SU-DHL-6 (cell line): ENCODE measurements at regions not wholly inside any gene's neighbourhood (a gene's known extent, or its start where the extent isn't known, plus 50 kb on each side); places are given as distances from the start of the nearest gene placed in this dataset.

Experiments used
- H2AFZ ChIP-seq: fragments of 200-600 bp; sonication (generic); 2 replicates; pipeline ENCODE4 v1.6.1; 2014; ENCODE audit warnings: low read depth, mild to moderate bottlenecking, moderate library complexity, mixed read lengths, antibody characterized with exemption, low read length; ENCODE audit not compliant: severe bottlenecking
- H3F3A ChIP-seq: fragments of 200-600 bp; shearing (Covaris generic); 2 replicates; pipeline ENCODE4 v1.6.0; 2016; ENCODE audit warnings: antibody characterized with exemption, mild to moderate bottlenecking; ENCODE audit not compliant: insufficient read depth
- H3K27ac ChIP-seq: fragments of 200-600 bp; sonication (generic); 2 replicates; pipeline ENCODE4 v1.5.1; 2016; ENCODE audit warnings: low read depth, mild to moderate bottlenecking, low read length, moderate library complexity, mixed read lengths
- H3K27me3 ChIP-seq: fragments of 200-600 bp; sonication (generic), shearing (Covaris generic); 2 replicates; pipeline ENCODE4 v1.6.0; 2014; ENCODE audit warnings: mild to moderate bottlenecking, low read length
- H3K36me3 ChIP-seq: fragments of 200-600 bp; sonication (generic); 2 replicates; pipeline ENCODE4 v1.6.1; 2014; ENCODE audit warnings: mild to moderate bottlenecking, low read length, mixed read lengths
- H3K4me2 ChIP-seq: fragments of 300-600, 200-600 bp; shearing (Covaris generic), sonication (generic); 2 replicates; pipeline ENCODE4 v1.6.0; 2014; ENCODE audit warnings: low read length, low read depth, mild to moderate bottlenecking; ENCODE audit not compliant: poor library complexity, severe bottlenecking
- H3K4me3 ChIP-seq: fragments of 200-600 bp; sonication (generic); 2 replicates; pipeline ENCODE4 v1.5.1; 2014; ENCODE audit warnings: antibody characterized with exemption, low read length, mild to moderate bottlenecking, mixed read lengths; ENCODE audit not compliant: insufficient read depth, poor library complexity, severe bottlenecking
- H3K79me2 ChIP-seq: fragments of 200-600 bp; sonication (generic); 2 replicates; pipeline ENCODE4 v1.6.1; 2014; ENCODE audit warnings: mild to moderate bottlenecking, low read length, moderate library complexity; ENCODE audit not compliant: insufficient read depth
- H3K9ac ChIP-seq: fragments of 200-600 bp; sonication (generic); 2 replicates; pipeline ENCODE4 v1.7.0; 2014; ENCODE audit warnings: mild to moderate bottlenecking, low read length
- H3K9me2 ChIP-seq: fragments of 200-600 bp; sonication (generic); replicated peaks from 2 replicates; pipeline ENCODE4 v1.6.1; 2014; ENCODE audit warnings: low read length; ENCODE audit not compliant: insufficient read depth
- H3K9me3 ChIP-seq: fragments of 200-600 bp; sonication (generic); 2 replicates; pipeline ENCODE4 v1.6.1; 2014; ENCODE audit warnings: low read length, mixed read lengths; ENCODE audit not compliant: insufficient read depth
- H4K20me1 ChIP-seq: fragments of 200-600 bp; sonication (generic); 2 replicates; pipeline ENCODE4 v1.6.1; 2014; ENCODE audit warnings: low read depth, mild to moderate bottlenecking, antibody characterized with exemption, low read length, moderate library complexity, mixed read lengths
- CTCF ChIP-seq: fragments of 200-600 bp; sonication (generic); IDR thresholded peaks from one replicate; pipeline ENCODE4 v1.5.1; 2017; ENCODE audit warnings: antibody characterized with exemption, mild to moderate bottlenecking, low read length, moderate library complexity; ENCODE audit not compliant: insufficient read depth, poor library complexity, severe bottlenecking
- EZH2phosphoT487 ChIP-seq: fragments of 200-600 bp; sonication (generic), shearing (Covaris generic); conservative IDR thresholded peaks from 2 replicates; pipeline ENCODE4 v1.6.1; 2018; ENCODE audit warnings: mild to moderate bottlenecking, antibody characterized with exemption, low read length, moderate library complexity, mixed read lengths

GRCh38 chr4:127347936-127348335 lies 284.8 kb upstream of the INTU start:
- Histone ChIP-seq H4K20me1 (no peaks in the 10 kb centered on the region), H3K9me2 (no peaks in the 10 kb centered on the region), H3K4me3 (no peak overlapping the region), H3F3A (no peaks in the 10 kb centered on the region), H3K9ac (no peak overlapping the region), H3K4me2 (no peak overlapping the region), H3K36me3 (no peaks in the 10 kb centered on the region), H3K27me3 (no peaks in the 10 kb centered on the region), H3K27ac (no peak overlapping the region), H2AFZ (no peak overlapping the region), H3K79me2 (no peaks in the 10 kb centered on the region), H3K9me3 (no peaks in the 10 kb centered on the region)
- no peak for TF ChIP-seq EZH2phosphoT487
- TF ChIP-seq CTCF = no peak

GRCh38 chr4:127352220-127353113 lies 280.3 kb upstream of the INTU start:
- Histone ChIP-seq H3K9me3 (no peaks in the 10 kb centered on the region), H3K27me3 (no peaks in the 10 kb centered on the region), H3K27ac (no peak overlapping the region), H3K79me2 (no peaks in the 10 kb centered on the region), H3K36me3 (no peaks in the 10 kb centered on the region), H3K9me2 (no peaks in the 10 kb centered on the region), H3F3A (no peaks in the 10 kb centered on the region), H4K20me1 (no peaks in the 10 kb centered on the region), H3K4me3 (no peak overlapping the region), H3K9ac (no peak overlapping the region), H2AFZ (no peak overlapping the region), H3K4me2 (no peak overlapping the region)
- TF ChIP-seq EZH2phosphoT487 (no peak), CTCF (no peak)

- H3K4me3 ChIP-seq = no peak overlapping the region
- H3K36me3 ChIP-seq = no peaks in the 10 kb centered on the region
- no peak overlapping the region for H2AFZ ChIP-seq
- H3K9me3 ChIP-seq = no peaks in the 10 kb centered on the region
- no peak overlapping the region for H3K9ac ChIP-seq
- TF ChIP-seq CTCF (no peak), EZH2phosphoT487 (no peak)
- H3F3A ChIP-seq = no peaks in the 10 kb centered on the region
- H3K9me2 ChIP-seq = no peaks in the 10 kb centered on the region
- no peak overlapping the region for H3K4me2 ChIP-seq
- H3K79me2 ChIP-seq = no peaks in the 10 kb centered on the region
- no peaks in the 10 kb centered on the region for H3K27me3 ChIP-seq
- no peaks in the 10 kb centered on the region for H4K20me1 ChIP-seq
- no peak overlapping the region for H3K27ac ChIP-seq
Measured at GRCh38 chr4:127355743-127356142, 277.0 kb upstream of the INTU start.
